ENCODE measurements at regions not wholly inside any gene's neighbourhood (a gene's known extent, or its start where the extent isn't known, plus 50 kb on each side); places are given as distances from the start of the nearest gene placed in this dataset.

DNA sequence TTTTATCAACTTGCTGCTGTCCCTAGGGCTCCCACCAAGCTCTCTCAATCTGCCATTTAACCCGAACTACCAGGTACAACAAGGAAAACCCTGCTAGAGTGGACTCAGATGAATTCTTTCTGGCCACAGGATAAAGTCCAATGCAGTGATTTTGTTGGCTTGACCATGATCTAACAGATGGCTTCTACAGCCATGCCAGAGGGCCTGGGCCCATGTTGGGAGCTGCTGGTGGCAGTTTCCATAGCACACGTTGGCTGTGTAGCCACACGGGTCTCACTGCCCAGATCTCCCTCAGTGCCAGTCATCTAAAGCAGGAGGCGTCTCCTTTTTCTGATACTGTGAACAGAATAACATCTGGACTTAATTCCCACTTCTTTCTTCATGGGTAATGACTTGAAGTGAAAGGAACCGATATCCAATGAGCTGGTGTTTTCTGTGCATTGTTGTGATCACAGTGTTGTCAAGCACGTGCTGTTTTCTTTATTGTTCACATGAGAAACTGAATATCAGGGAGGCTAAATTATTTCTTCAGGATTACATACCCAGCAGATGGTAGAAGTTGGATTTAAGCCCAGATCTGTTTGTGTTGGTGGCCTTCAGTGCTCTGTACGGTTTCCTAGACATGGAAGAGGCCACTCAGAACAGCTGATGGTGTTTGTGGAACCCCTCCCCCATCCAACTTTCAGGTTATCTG lies 85.2 kb upstream of the CLCN4 start:
- TF ChIP-seq, protein P1, sequence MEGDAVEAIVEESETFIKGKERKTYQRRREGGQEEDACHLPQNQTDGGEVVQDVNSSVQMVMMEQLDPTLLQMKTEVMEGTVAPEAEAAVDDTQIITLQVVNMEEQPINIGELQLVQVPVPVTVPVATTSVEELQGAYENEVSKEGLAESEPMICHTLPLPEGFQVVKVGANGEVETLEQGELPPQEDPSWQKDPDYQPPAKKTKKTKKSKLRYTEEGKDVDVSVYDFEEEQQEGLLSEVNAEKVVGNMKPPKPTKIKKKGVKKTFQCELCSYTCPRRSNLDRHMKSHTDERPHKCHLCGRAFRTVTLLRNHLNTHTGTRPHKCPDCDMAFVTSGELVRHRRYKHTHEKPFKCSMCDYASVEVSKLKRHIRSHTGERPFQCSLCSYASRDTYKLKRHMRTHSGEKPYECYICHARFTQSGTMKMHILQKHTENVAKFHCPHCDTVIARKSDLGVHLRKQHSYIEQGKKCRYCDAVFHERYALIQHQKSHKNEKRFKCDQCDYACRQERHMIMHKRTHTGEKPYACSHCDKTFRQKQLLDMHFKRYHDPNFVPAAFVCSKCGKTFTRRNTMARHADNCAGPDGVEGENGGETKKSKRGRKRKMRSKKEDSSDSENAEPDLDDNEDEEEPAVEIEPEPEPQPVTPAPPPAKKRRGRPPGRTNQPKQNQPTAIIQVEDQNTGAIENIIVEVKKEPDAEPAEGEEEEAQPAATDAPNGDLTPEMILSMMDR (IDR thresholded peaks at IDR 0.05; ENCODE audit: insufficient read depth, low read depth, low read length) = no peak
- TF ChIP-seq EZH2 (IDR thresholded peaks at IDR 0.05; ENCODE audit: insufficient read depth, low read length) = no peak
